ENCODE measurements at regions not wholly inside any gene's neighbourhood (a gene's known extent, or its start where the extent isn't known, plus 50 kb on each side); places are given as distances from the start of the nearest gene placed in this dataset.

GRCh38 chr10:4646547-4646946, 179.5 kb upstream of the AKR1E2 start:
- H3K36me3 ChIP-seq (ENCODE audit: control insufficient read depth, insufficient read depth, low read length) = no peaks in the 10 kb centered on the region
- H3K9me3 ChIP-seq (replicated peaks; ENCODE audit: control insufficient read depth, insufficient read depth, low read depth, low read length) = no peaks in the 10 kb centered on the region
- no peak overlapping the region for H3K9ac ChIP-seq (ENCODE audit: insufficient read depth in 1 of 2, low read depth in 2 of 2, low read length in 2 of 2)
- no peaks in the 10 kb centered on the region for H3K4me1 ChIP-seq (replicated peaks in 1 of 2; ENCODE audit: control insufficient read depth in 2 of 2, insufficient read depth in 2 of 2, low read length in 2 of 2)
- H3K27me3 ChIP-seq (ENCODE audit: control insufficient read depth in 2 of 2, insufficient read depth in 2 of 2, low read length in 2 of 2) = no peaks in the 10 kb centered on the region
- no peak overlapping the region for H3K27ac ChIP-seq (ENCODE audit: extremely low read depth, low read depth, low read length)
- H2AFZ ChIP-seq (ENCODE audit: low read depth, low read length) = no peak overlapping the region
- H3K4me2 ChIP-seq (ENCODE audit: insufficient read depth, low read length) = no peak overlapping the region
- WGBS (ENCODE audit: insufficient coverage, low coverage, missing lambda C conversion rate) = 0% methylated on average over 3 of the region's 3 CpGs
- H3K9me1 ChIP-seq (ENCODE audit: control insufficient read depth, insufficient read depth, low read length) = no peaks in the 10 kb centered on the region
- POLR2A ChIA-PET = no interaction called here
- FAIRE-seq (no peak), DNase-seq (ENCODE audit: extremely low read depth in 1 of 4, low spot score in 3 of 4) (no peak), ATAC-seq (no peak)
- in situ Hi-C loops (cut with MboI) = no loop called here
- no peak for TF ChIP-seq RBM22 (IDR thresholded peaks at IDR 0.05; ENCODE audit: low read depth, low read length, poor library complexity, severe bottlenecking)
- CTCF ChIA-PET (ENCODE audit: low intra/inter-chr PET ratio) = no interaction called here
- no peak overlapping the region for H3K4me3 ChIP-seq
- intact Hi-C loops (cut with micrococcal nuclease) = no loop called here
- H3K79me2 ChIP-seq (ENCODE audit: control insufficient read depth, insufficient read depth, low read length) = no peaks in the 10 kb centered on the region
- no peaks in the 10 kb centered on the region for H4K20me1 ChIP-seq (replicated peaks; ENCODE audit: control insufficient read depth, insufficient read depth, low read length)
- no TSS peak for BruUV-seq (replicated peaks)

DNA sequence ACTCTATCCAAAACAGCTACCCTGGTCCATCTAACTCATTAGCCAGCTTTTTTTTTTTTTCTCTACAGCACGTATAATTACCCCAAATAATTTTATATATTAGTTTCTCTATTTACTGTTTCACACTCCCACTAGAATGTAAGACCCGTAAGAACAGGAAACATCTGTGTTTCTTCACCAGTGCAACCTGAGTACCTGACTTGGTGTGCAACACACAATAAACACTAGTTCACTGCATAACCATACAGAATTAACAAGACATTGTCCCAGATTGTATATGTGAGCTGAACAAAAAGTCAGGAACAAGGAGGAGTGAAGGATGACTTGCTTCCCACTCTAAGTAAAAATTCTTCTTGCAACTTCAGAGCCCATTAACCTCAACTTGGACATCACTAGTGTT, 180.2 kb upstream of the AKR1E2 start:
- ATAC-seq = no peak
- no peak overlapping the region for H3K27ac ChIP-seq (ENCODE audit: extremely low read depth, low read depth, low read length)
- H3K4me1 ChIP-seq (replicated peaks in 1 of 2; ENCODE audit: control insufficient read depth in 2 of 2, insufficient read depth in 2 of 2, low read length in 2 of 2) = no peaks in the 10 kb centered on the region
- intact Hi-C loops (cut with micrococcal nuclease) (no loop called here), in situ Hi-C loops (cut with MboI) (no loop called here)
- H3K4me3 ChIP-seq = no peak overlapping the region
- no peaks in the 10 kb centered on the region for H3K27me3 ChIP-seq (ENCODE audit: control insufficient read depth in 2 of 2, insufficient read depth in 2 of 2, low read length in 2 of 2)
- ChIA-PET CTCF (ENCODE audit: low intra/inter-chr PET ratio) (no interaction called here), POLR2A (no interaction called here)
- no TSS peak for BruUV-seq (replicated peaks)
- H4K20me1 ChIP-seq (replicated peaks; ENCODE audit: control insufficient read depth, insufficient read depth, low read length) = no peaks in the 10 kb centered on the region
- WGBS (ENCODE audit: insufficient coverage, low coverage, missing lambda C conversion rate) = 0% methylated on average over 2 of the region's 2 CpGs
- H3K79me2 ChIP-seq (ENCODE audit: control insufficient read depth, insufficient read depth, low read length) = no peaks in the 10 kb centered on the region
- no peak overlapping the region for H3K9ac ChIP-seq (ENCODE audit: insufficient read depth in 1 of 2, low read depth in 2 of 2, low read length in 2 of 2)
- H2AFZ ChIP-seq (ENCODE audit: low read depth, low read length) = no peak overlapping the region
- H3K4me2 ChIP-seq (ENCODE audit: insufficient read depth, low read length) = no peak overlapping the region
- TF ChIP-seq NCOA1 (IDR thresholded peaks at IDR 0.05; ENCODE audit: low read depth) (no peak), KLF16 (IDR thresholded peaks at IDR 0.05) (no peak), ZKSCAN3 (CRISPR knock-in tag; IDR thresholded peaks at IDR 0.05) (no peak)
- H3K9me1 ChIP-seq (ENCODE audit: control insufficient read depth, insufficient read depth, low read length) = no peaks in the 10 kb centered on the region
- H3K9me3 ChIP-seq (replicated peaks; ENCODE audit: control insufficient read depth, insufficient read depth, low read depth, low read length) = no peaks in the 10 kb centered on the region
- no peak for DNase-seq (ENCODE audit: extremely low read depth in 1 of 4, low spot score in 3 of 4)
- no peaks in the 10 kb centered on the region for H3K36me3 ChIP-seq (ENCODE audit: control insufficient read depth, insufficient read depth, low read length)
- FAIRE-seq = no peak

Measured in K562 (cell line).